ENCODE measurements at regions not wholly inside any gene's neighbourhood (a gene's known extent, or its start where the extent isn't known, plus 50 kb on each side); places are given as distances from the start of the nearest gene placed in this dataset.
A peak's percentile ranks its signal among the peaks of the same experiment; 100 is the strongest.
"Not testable (repeated sequence)": the region's sequence is repeated elsewhere in the genome, so short reads cannot be mapped to it uniquely, and the experiment has no call there.

- H3K36me3 Mint-ChIP-seq (ENCODE audit: low read depth); H3K4me3 Mint-ChIP-seq (ENCODE audit: unreplicated experiment); H3K27ac Mint-ChIP-seq (ENCODE audit: unreplicated experiment); H3K4me1 Mint-ChIP-seq (ENCODE audit: low read depth): not testable (repeated sequence)
- Mint-ChIP-seq H3K27me3 (ENCODE audit: low read depth) (peaks cover 18% of the 10 kb centered on the region), H3K9me3 (ENCODE audit: low read depth) (peaks cover 25% of the 10 kb centered on the region)
- peak; percentile 60 for DNase-seq (ENCODE audit: low spot score)
Observed at GRCh38 chr7:103244865-103245264, 52.4 kb upstream of the PMPCB start.

DNA sequence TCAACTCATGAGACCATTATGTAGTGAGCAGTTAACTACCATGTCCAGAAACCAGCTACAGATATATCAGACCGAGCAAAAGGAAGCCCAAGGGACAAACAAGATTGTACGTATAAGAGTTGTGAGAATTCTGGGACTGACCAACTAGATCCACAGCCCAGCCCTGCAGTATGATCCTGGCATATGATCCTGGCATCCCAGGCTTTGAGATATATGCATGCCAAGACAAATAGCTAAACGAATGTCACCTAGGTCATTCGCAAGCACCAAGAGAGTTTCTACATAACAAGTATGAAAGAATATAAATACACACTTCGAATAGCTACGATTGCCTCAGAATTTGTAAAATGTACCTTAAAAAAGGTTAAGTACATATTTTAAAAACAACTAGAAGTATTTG is 56.4 kb upstream of the PMPCB start:
- peaks cover 4% of the 10 kb centered on the region for H3K36me3 Mint-ChIP-seq (ENCODE audit: low read depth)
- peaks cover 8% of the 10 kb centered on the region for H3K9me3 Mint-ChIP-seq (ENCODE audit: low read depth)
- DNase-seq (ENCODE audit: low spot score) = no peak
- TF ChIP-seq CTCF (IDR thresholded peaks at IDR 0.05) = no peak
- no peaks in the 10 kb centered on the region for H3K4me1 Mint-ChIP-seq (ENCODE audit: low read depth)
- H3K27ac Mint-ChIP-seq (ENCODE audit: unreplicated experiment) = no peak overlapping the region
- H3K4me3 Mint-ChIP-seq (ENCODE audit: unreplicated experiment) = no peak overlapping the region
- peaks cover 1% of the 10 kb centered on the region for H3K27me3 Mint-ChIP-seq (ENCODE audit: low read depth)

GRCh38 chr7:103235824-103236223 is 61.4 kb upstream of the PMPCB start:
- not testable (repeated sequence) for H3K27ac Mint-ChIP-seq (ENCODE audit: unreplicated experiment); H3K4me1 Mint-ChIP-seq (ENCODE audit: low read depth); H3K9me3 Mint-ChIP-seq (ENCODE audit: low read depth); DNase-seq (ENCODE audit: low spot score); H3K4me3 Mint-ChIP-seq (ENCODE audit: unreplicated experiment); H3K27me3 Mint-ChIP-seq (ENCODE audit: low read depth); H3K36me3 Mint-ChIP-seq (ENCODE audit: low read depth)

DNA sequence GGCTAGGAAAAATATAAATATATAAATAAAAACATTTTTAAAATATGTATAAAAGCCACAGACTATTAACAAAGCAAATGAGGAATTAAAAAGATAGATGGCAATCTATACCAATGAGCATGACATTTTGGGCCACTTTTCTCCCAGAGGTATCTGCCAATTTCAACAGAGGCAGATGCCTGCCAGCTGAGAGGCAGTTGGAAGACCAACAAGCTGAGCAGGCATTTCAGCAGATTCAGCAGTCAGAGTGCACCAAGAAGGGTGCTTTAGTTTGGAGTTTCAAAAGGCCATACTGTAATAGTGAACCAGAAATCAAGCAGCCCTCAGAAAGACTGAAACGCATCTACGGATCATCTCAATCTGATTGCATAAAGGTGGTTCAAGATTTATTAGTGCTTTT is 62.4 kb upstream of the PMPCB start:
- H3K4me3 Mint-ChIP-seq (ENCODE audit: unreplicated experiment); H3K4me1 Mint-ChIP-seq (ENCODE audit: low read depth); H3K27ac Mint-ChIP-seq (ENCODE audit: unreplicated experiment); DNase-seq (ENCODE audit: low spot score); H3K36me3 Mint-ChIP-seq (ENCODE audit: low read depth); H3K27me3 Mint-ChIP-seq (ENCODE audit: low read depth); H3K9me3 Mint-ChIP-seq (ENCODE audit: low read depth): not testable (repeated sequence)

GRCh38 chr7:103227787-103228186 is 69.4 kb upstream of the PMPCB start:
- H3K4me3 Mint-ChIP-seq (ENCODE audit: unreplicated experiment); DNase-seq (ENCODE audit: low spot score); H3K36me3 Mint-ChIP-seq (ENCODE audit: low read depth); H3K4me1 Mint-ChIP-seq (ENCODE audit: low read depth); H3K27ac Mint-ChIP-seq (ENCODE audit: unreplicated experiment); H3K9me3 Mint-ChIP-seq (ENCODE audit: low read depth): not testable (repeated sequence)
- peaks cover 15% of the 10 kb centered on the region for H3K27me3 Mint-ChIP-seq (ENCODE audit: low read depth)

DNA sequence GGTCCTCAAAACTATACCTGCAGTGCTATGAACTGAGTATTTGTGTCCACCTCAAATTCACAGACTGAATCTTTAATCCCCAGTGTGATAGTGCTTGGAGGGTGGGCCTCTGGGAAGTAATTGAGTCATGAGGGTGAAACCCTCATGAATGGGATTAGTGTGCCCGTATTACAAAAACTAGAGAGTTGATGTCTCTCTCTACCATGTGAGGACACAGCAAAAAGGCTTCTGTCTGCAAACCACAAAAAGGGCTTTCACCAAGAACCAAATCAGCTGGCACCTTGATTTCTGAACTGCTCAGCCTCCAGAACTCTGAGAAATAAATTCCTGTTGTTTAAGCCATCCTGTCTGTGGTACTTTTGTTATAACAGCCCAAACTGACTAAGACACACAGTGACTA is 71.4 kb upstream of the PMPCB start:
- not testable (repeated sequence) for H3K4me3 Mint-ChIP-seq (ENCODE audit: unreplicated experiment); H3K9me3 Mint-ChIP-seq (ENCODE audit: low read depth)

GRCh38 chr7:103223065-103223464 is 74.2 kb upstream of the NAPEPLD start:
- not testable (repeated sequence) for DNase-seq (ENCODE audit: low spot score); H3K36me3 Mint-ChIP-seq (ENCODE audit: low read depth); H3K27ac Mint-ChIP-seq (ENCODE audit: unreplicated experiment); H3K4me3 Mint-ChIP-seq (ENCODE audit: unreplicated experiment); H3K4me1 Mint-ChIP-seq (ENCODE audit: low read depth); H3K27me3 Mint-ChIP-seq (ENCODE audit: low read depth)
- peaks cover 11% of the 10 kb centered on the region for H3K9me3 Mint-ChIP-seq (ENCODE audit: low read depth)

More for the DNA sequence above, 71.4 kb upstream of the PMPCB start:
- not testable (repeated sequence) for H3K27me3 Mint-ChIP-seq (ENCODE audit: low read depth); DNase-seq (ENCODE audit: low spot score); H3K27ac Mint-ChIP-seq (ENCODE audit: unreplicated experiment); H3K36me3 Mint-ChIP-seq (ENCODE audit: low read depth); H3K4me1 Mint-ChIP-seq (ENCODE audit: low read depth)

DNA sequence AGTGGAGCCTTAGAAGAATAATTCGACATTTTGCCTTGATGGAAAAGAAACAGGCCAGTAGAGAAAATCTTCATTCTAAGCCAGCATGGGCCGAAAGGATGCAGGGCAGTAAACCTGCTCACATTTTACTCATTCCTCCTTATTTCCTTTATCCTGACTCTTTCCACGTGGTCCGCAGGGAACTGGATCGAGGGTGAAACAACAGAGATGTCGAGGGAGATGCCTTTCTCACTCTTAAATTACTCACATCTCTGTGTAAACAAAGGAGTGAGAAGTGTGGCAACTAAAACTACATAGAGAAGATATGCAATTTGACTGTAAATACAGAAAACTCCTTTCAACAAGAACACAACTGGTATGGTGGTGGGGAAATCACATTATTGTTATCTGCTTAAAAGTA is 62.1 kb upstream of the NAPEPLD start:
- DNase-seq (ENCODE audit: low spot score); H3K4me1 Mint-ChIP-seq (ENCODE audit: low read depth); H3K4me3 Mint-ChIP-seq (ENCODE audit: unreplicated experiment); H3K9me3 Mint-ChIP-seq (ENCODE audit: low read depth); H3K36me3 Mint-ChIP-seq (ENCODE audit: low read depth); H3K27ac Mint-ChIP-seq (ENCODE audit: unreplicated experiment); H3K27me3 Mint-ChIP-seq (ENCODE audit: low read depth): not testable (repeated sequence)

DNA sequence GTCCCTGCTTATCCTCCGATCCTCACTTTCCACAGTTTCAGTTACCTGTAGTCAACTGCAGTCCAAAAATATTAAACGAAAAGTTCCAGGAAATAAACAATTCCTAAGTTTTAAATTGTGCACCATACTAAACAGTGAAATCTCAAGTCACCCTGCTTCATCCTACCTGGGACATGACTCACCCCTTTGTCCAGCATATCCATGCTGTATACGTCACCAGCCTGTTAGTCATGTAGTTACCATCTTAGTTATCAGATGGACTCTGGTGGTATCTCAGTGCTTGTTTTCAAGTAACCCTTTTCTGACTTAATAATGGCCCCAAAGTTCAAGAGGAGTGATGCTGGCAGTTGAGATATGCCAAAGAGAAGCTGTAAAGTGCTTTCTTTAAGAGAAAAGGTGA is 50.3 kb upstream of the NAPEPLD start:
- H3K4me1 Mint-ChIP-seq (ENCODE audit: low read depth); H3K27ac Mint-ChIP-seq (ENCODE audit: unreplicated experiment); DNase-seq (ENCODE audit: low spot score); H3K36me3 Mint-ChIP-seq (ENCODE audit: low read depth); H3K27me3 Mint-ChIP-seq (ENCODE audit: low read depth); H3K4me3 Mint-ChIP-seq (ENCODE audit: unreplicated experiment): not testable (repeated sequence)
- H3K9me3 Mint-ChIP-seq (ENCODE audit: low read depth) = peaks cover 12% of the 10 kb centered on the region
